ENCODE measurements at regions not wholly inside any gene's neighbourhood (a gene's known extent, or its start where the extent isn't known, plus 50 kb on each side); places are given as distances from the start of the nearest gene placed in this dataset.

GRCh38 chr11:38060136-38060535, 1462.1 kb upstream of the RAG2 start:
- H3K79me2 ChIP-seq (ENCODE audit: low read length), result no peaks in the 10 kb centered on the region
- no peaks in the 10 kb centered on the region for H3K9me2 ChIP-seq (replicated peaks; ENCODE audit: insufficient read depth, low read length)
- no peaks in the 10 kb centered on the region for H3K27me3 ChIP-seq (ENCODE audit: low read length)
- H3K9me3 ChIP-seq (ENCODE audit: low read length), result peaks cover 11% of the 10 kb centered on the region; the same call in 1 of the 2 replicates
- DNase-seq, result no peak
- no peaks in the 10 kb centered on the region for H3K36me3 ChIP-seq (ENCODE audit: insufficient read depth, low read length)
- no peak overlapping the region for H3K4me3 ChIP-seq (ENCODE audit: low read length)
- H3K4me2 ChIP-seq (ENCODE audit: low read depth, low read length, poor library complexity, severe bottlenecking), result no peak overlapping the region
- H3K9ac ChIP-seq (ENCODE audit: low read length), result no peak overlapping the region
- no peaks in the 10 kb centered on the region for H4K20me1 ChIP-seq (ENCODE audit: insufficient read depth, low read depth, low read length)
- H3K27ac ChIP-seq (ENCODE audit: low read length), result no peak overlapping the region
- no peaks in the 10 kb centered on the region for H3K4me1 ChIP-seq (ENCODE audit: low read length)
- no peak overlapping the region for H2AFZ ChIP-seq (ENCODE audit: low read length)

- Histone ChIP-seq H3K27ac (ENCODE audit: low read length) (no peak overlapping the region), H3K9me3 (ENCODE audit: low read length) (peaks cover 25% of the 10 kb centered on the region), H3K79me2 (ENCODE audit: low read length) (no peaks in the 10 kb centered on the region), H3K4me1 (ENCODE audit: low read length) (no peaks in the 10 kb centered on the region), H2AFZ (ENCODE audit: low read length) (no peak overlapping the region), H4K20me1 (ENCODE audit: insufficient read depth, low read depth, low read length) (no peaks in the 10 kb centered on the region), H3K9ac (ENCODE audit: low read length) (no peak overlapping the region), H3K27me3 (ENCODE audit: low read length) (no peaks in the 10 kb centered on the region), H3K9me2 (replicated peaks; ENCODE audit: insufficient read depth, low read length) (no peaks in the 10 kb centered on the region), H3K4me3 (ENCODE audit: low read length) (no peak overlapping the region), H3K4me2 (ENCODE audit: low read depth, low read length, poor library complexity, severe bottlenecking) (no peak overlapping the region), H3K36me3 (ENCODE audit: insufficient read depth, low read length) (no peaks in the 10 kb centered on the region)
- no peak for DNase-seq
Measured at GRCh38 chr11:38046571-38047135, 1448.6 kb upstream of the RAG2 start.

- no peak overlapping the region for H2AFZ ChIP-seq (ENCODE audit: low read length)
- peaks cover 32% of the 10 kb centered on the region for H3K9me3 ChIP-seq (ENCODE audit: low read length)
- no peaks in the 10 kb centered on the region for H3K36me3 ChIP-seq (ENCODE audit: insufficient read depth, low read length)
- no peak overlapping the region for H3K4me2 ChIP-seq (ENCODE audit: low read depth, low read length, poor library complexity, severe bottlenecking)
- H3K27me3 ChIP-seq (ENCODE audit: low read length), result no peaks in the 10 kb centered on the region
- no peak overlapping the region for H3K27ac ChIP-seq (ENCODE audit: low read length)
- no peak for DNase-seq
- no peak overlapping the region for H3K9ac ChIP-seq (ENCODE audit: low read length)
- H4K20me1 ChIP-seq (ENCODE audit: insufficient read depth, low read depth, low read length), result no peaks in the 10 kb centered on the region
- H3K9me2 ChIP-seq (replicated peaks; ENCODE audit: insufficient read depth, low read length), result no peaks in the 10 kb centered on the region
- no peak overlapping the region for H3K4me3 ChIP-seq (ENCODE audit: low read length)
- H3K4me1 ChIP-seq (ENCODE audit: low read length), result no peaks in the 10 kb centered on the region
- no peaks in the 10 kb centered on the region for H3K79me2 ChIP-seq (ENCODE audit: low read length)
Measured at GRCh38 chr11:38043060-38043459, 1445.0 kb upstream of the RAG2 start.

- no peak overlapping the region for H3K9ac ChIP-seq (ENCODE audit: low read length)
- no peaks in the 10 kb centered on the region for H3K79me2 ChIP-seq (ENCODE audit: low read length)
- H3K36me3 ChIP-seq (ENCODE audit: insufficient read depth, low read length), result no peaks in the 10 kb centered on the region
- no peak for DNase-seq
- no peaks in the 10 kb centered on the region for H3K4me1 ChIP-seq (ENCODE audit: low read length)
- no peak overlapping the region for H3K4me3 ChIP-seq (ENCODE audit: low read length)
- no peaks in the 10 kb centered on the region for H3K9me2 ChIP-seq (replicated peaks; ENCODE audit: insufficient read depth, low read length)
- peaks cover 28% of the 10 kb centered on the region for H3K9me3 ChIP-seq (ENCODE audit: low read length)
- no peaks in the 10 kb centered on the region for H4K20me1 ChIP-seq (ENCODE audit: insufficient read depth, low read depth, low read length)
- no peak overlapping the region for H3K4me2 ChIP-seq (ENCODE audit: low read depth, low read length, poor library complexity, severe bottlenecking)
- H3K27ac ChIP-seq (ENCODE audit: low read length), result no peak overlapping the region
- H2AFZ ChIP-seq (ENCODE audit: low read length), result no peak overlapping the region
- no peaks in the 10 kb centered on the region for H3K27me3 ChIP-seq (ENCODE audit: low read length)
Measured at GRCh38 chr11:38038777-38039176, 1440.7 kb upstream of the RAG2 start.

- Histone ChIP-seq H3K9ac (ENCODE audit: low read length) (no peak overlapping the region), H3K9me2 (replicated peaks; ENCODE audit: insufficient read depth, low read length) (no peaks in the 10 kb centered on the region), H2AFZ (ENCODE audit: low read length) (no peak overlapping the region), H3K4me2 (ENCODE audit: low read depth, low read length, poor library complexity, severe bottlenecking) (no peak overlapping the region), H3K27me3 (ENCODE audit: low read length) (no peaks in the 10 kb centered on the region), H4K20me1 (ENCODE audit: insufficient read depth, low read depth, low read length) (no peaks in the 10 kb centered on the region), H3K79me2 (ENCODE audit: low read length) (no peaks in the 10 kb centered on the region), H3K27ac (ENCODE audit: low read length) (no peak overlapping the region), H3K4me3 (ENCODE audit: low read length) (no peak overlapping the region), H3K9me3 (ENCODE audit: low read length) (peaks cover 28% of the 10 kb centered on the region), H3K36me3 (ENCODE audit: insufficient read depth, low read length) (no peaks in the 10 kb centered on the region), H3K4me1 (ENCODE audit: low read length) (no peaks in the 10 kb centered on the region)
- no peak for DNase-seq
Measured at GRCh38 chr11:38019072-38019775, 1421.2 kb upstream of the RAG2 start.

GRCh38 chr11:38014405-38014804, 1416.4 kb upstream of the RAG2 start:
- Histone ChIP-seq H3K27me3 (ENCODE audit: low read length) (no peaks in the 10 kb centered on the region), H4K20me1 (ENCODE audit: insufficient read depth, low read depth, low read length) (no peaks in the 10 kb centered on the region), H3K4me2 (ENCODE audit: low read depth, low read length, poor library complexity, severe bottlenecking) (no peak overlapping the region), H3K4me3 (ENCODE audit: low read length) (no peak overlapping the region), H3K9ac (ENCODE audit: low read length) (no peak overlapping the region), H3K79me2 (ENCODE audit: low read length) (no peaks in the 10 kb centered on the region), H3K36me3 (ENCODE audit: insufficient read depth, low read length) (no peaks in the 10 kb centered on the region), H3K4me1 (ENCODE audit: low read length) (no peaks in the 10 kb centered on the region), H3K9me2 (replicated peaks; ENCODE audit: insufficient read depth, low read length) (no peaks in the 10 kb centered on the region), H2AFZ (ENCODE audit: low read length) (no peak overlapping the region), H3K27ac (ENCODE audit: low read length) (no peak overlapping the region), H3K9me3 (ENCODE audit: low read length) (peaks cover 20% of the 10 kb centered on the region)
- no peak for DNase-seq

GRCh38 chr11:38013157-38013556, 1415.1 kb upstream of the RAG2 start:
- Histone ChIP-seq H3K9me3 (ENCODE audit: low read length) (peaks cover 25% of the 10 kb centered on the region), H3K36me3 (ENCODE audit: insufficient read depth, low read length) (no peaks in the 10 kb centered on the region), H4K20me1 (ENCODE audit: insufficient read depth, low read depth, low read length) (no peaks in the 10 kb centered on the region), H3K4me2 (ENCODE audit: low read depth, low read length, poor library complexity, severe bottlenecking) (no peak overlapping the region), H3K4me1 (ENCODE audit: low read length) (no peaks in the 10 kb centered on the region), H3K9me2 (replicated peaks; ENCODE audit: insufficient read depth, low read length) (no peaks in the 10 kb centered on the region), H3K27ac (ENCODE audit: low read length) (no peak overlapping the region), H3K9ac (ENCODE audit: low read length) (no peak overlapping the region), H3K4me3 (ENCODE audit: low read length) (no peak overlapping the region), H2AFZ (ENCODE audit: low read length) (no peak overlapping the region), H3K79me2 (ENCODE audit: low read length) (no peaks in the 10 kb centered on the region), H3K27me3 (ENCODE audit: low read length) (no peaks in the 10 kb centered on the region)
- DNase-seq, result no peak

- Histone ChIP-seq H3K4me2 (ENCODE audit: low read depth, low read length, poor library complexity, severe bottlenecking) (no peak overlapping the region), H3K9me3 (ENCODE audit: low read length) (peaks cover 27% of the 10 kb centered on the region), H3K36me3 (ENCODE audit: insufficient read depth, low read length) (no peaks in the 10 kb centered on the region), H3K79me2 (ENCODE audit: low read length) (no peaks in the 10 kb centered on the region), H3K27me3 (ENCODE audit: low read length) (no peaks in the 10 kb centered on the region), H3K9ac (ENCODE audit: low read length) (no peak overlapping the region), H3K27ac (ENCODE audit: low read length) (no peak overlapping the region), H3K4me1 (ENCODE audit: low read length) (no peaks in the 10 kb centered on the region), H4K20me1 (ENCODE audit: insufficient read depth, low read depth, low read length) (no peaks in the 10 kb centered on the region), H2AFZ (ENCODE audit: low read length) (no peak overlapping the region), H3K4me3 (ENCODE audit: low read length) (no peak overlapping the region), H3K9me2 (replicated peaks; ENCODE audit: insufficient read depth, low read length) (no peaks in the 10 kb centered on the region)
- no peak for DNase-seq
Measured at GRCh38 chr11:38011496-38011895, 1413.5 kb upstream of the RAG2 start.
